ENCODE measurements at regions not wholly inside any gene's neighbourhood (a gene's known extent, or its start where the extent isn't known, plus 50 kb on each side); places are given as distances from the start of the nearest gene placed in this dataset.

- ATAC-seq, result no peak
- no peak overlapping the region for H3K4me3 ChIP-seq
- no peak for TF ChIP-seq CTCF (IDR thresholded peaks at IDR 0.05)
Observed at GRCh38 chr7:35319606-35320005, 65.7 kb upstream of the TBX20 start.

GRCh38 chr7:35316549-35316948 lies 62.6 kb upstream of the TBX20 start:
- Histone ChIP-seq H3K4me3 (no peak overlapping the region), H3K4me1 (no peaks in the 10 kb centered on the region), H3K9me3 (no peaks in the 10 kb centered on the region), H3K27ac (no peak overlapping the region), H3K36me3 (no peaks in the 10 kb centered on the region), H3K27me3 (no peaks in the 10 kb centered on the region)
- TF ChIP-seq CTCF (IDR thresholded peaks at IDR 0.05), result no peak
- intact Hi-C loops (cut with DNase I), result no loop called here
- no peak for DNase-seq
- no peak for ATAC-seq

More at GRCh38 chr7:35319606-35320005, 65.7 kb upstream of the TBX20 start:
- Histone ChIP-seq H3K9me3 (peaks cover 0 to 2% of the 10 kb centered on the region in 2 donors), H3K27me3 (no peaks in the 10 kb centered on the region), H3K4me1 (no peaks in the 10 kb centered on the region), H3K36me3 (no peaks in the 10 kb centered on the region), H3K27ac (no peak overlapping the region)
- intact Hi-C loops (cut with DNase I), result no loop called here
- DNase-seq, result no peak

GRCh38 chr7:35315517-35315916 lies 61.6 kb upstream of the TBX20 start:
- intact Hi-C loops (cut with DNase I), result no loop called here
- Histone ChIP-seq H3K27ac (no peak overlapping the region), H3K36me3 (no peaks in the 10 kb centered on the region), H3K27me3 (no peaks in the 10 kb centered on the region), H3K4me1 (no peaks in the 10 kb centered on the region), H3K4me3 (no peak overlapping the region), H3K9me3 (no peaks in the 10 kb centered on the region)
- ATAC-seq (no peak), DNase-seq (no peak)
- TF ChIP-seq CTCF (IDR thresholded peaks at IDR 0.05), result no peak

GRCh38 chr7:35314354-35314753 lies 60.5 kb upstream of the TBX20 start:
- TF ChIP-seq CTCF (IDR thresholded peaks at IDR 0.05), result no peak
- no peaks in the 10 kb centered on the region for H3K9me3 ChIP-seq
- no peak overlapping the region for H3K27ac ChIP-seq
- no peak for ATAC-seq
- H3K36me3 ChIP-seq, result no peaks in the 10 kb centered on the region
- intact Hi-C loops (cut with DNase I), result no loop called here
- H3K4me1 ChIP-seq, result no peaks in the 10 kb centered on the region
- H3K27me3 ChIP-seq, result no peaks in the 10 kb centered on the region
- no peak overlapping the region for H3K4me3 ChIP-seq
- DNase-seq, result no peak

GRCh38 chr7:35313575-35313974 lies 59.7 kb upstream of the TBX20 start:
- Histone ChIP-seq H3K4me1 (no peaks in the 10 kb centered on the region), H3K9me3 (no peaks in the 10 kb centered on the region), H3K27ac (no peak overlapping the region), H3K4me3 (no peak overlapping the region), H3K27me3 (no peaks in the 10 kb centered on the region), H3K36me3 (no peaks in the 10 kb centered on the region)
- ATAC-seq (no peak), DNase-seq (no peak)
- intact Hi-C loops (cut with DNase I), result no loop called here
- no peak for TF ChIP-seq CTCF (IDR thresholded peaks at IDR 0.05)
